COLO668 (cell line): ENCODE measurements at regions not wholly inside any gene's neighbourhood (a gene's known extent, or its start where the extent isn't known, plus 50 kb on each side); places are given as distances from the start of the nearest gene placed in this dataset.

Experiments used
- DNase-seq: peaks from one replicate; lab custom pipeline; 2025; ENCODE audit not compliant: unreplicated experiment; lab: John Stamatoyannopoulos, UW

DNA sequence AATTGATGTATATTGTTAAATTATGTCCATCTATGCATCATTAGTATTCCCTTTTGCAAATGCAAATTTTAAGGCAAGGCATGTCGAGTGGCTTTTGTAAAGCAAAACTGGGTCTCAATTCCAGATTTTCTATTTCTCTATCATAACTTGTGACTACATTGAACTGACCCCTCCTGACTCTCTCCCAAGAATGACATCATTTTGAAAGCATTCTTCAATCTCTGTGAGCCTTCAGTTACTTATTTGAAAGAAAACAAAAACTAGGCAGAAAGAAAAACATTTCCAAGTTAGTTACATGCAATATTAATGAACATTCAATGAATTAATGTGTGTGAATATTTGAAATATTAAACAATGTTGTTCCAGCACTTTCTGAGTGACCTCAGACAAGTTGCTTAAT is 314.3 kb upstream of the CLNK start:
- no peak for DNase-seq

DNA sequence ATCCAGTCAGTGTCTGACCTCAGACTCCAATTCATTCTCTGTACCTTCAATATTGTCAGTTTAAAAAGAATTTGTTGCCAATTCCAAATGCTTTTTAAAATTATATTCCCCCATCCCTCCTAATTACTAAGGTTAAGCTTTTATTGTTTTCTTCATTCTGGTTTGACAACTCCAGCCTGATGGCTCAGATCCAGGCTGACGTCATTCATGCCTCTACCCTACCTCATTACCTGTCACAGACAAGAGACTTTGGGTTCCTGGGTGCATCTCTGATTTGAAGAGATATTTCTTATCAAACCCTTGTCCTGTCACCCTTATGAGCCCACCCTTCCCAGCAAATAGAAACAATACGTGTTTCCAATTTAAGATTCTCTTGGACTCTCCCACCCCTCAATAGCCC is 300.2 kb upstream of the CLNK start:
- DNase-seq, result no peak

DNA sequence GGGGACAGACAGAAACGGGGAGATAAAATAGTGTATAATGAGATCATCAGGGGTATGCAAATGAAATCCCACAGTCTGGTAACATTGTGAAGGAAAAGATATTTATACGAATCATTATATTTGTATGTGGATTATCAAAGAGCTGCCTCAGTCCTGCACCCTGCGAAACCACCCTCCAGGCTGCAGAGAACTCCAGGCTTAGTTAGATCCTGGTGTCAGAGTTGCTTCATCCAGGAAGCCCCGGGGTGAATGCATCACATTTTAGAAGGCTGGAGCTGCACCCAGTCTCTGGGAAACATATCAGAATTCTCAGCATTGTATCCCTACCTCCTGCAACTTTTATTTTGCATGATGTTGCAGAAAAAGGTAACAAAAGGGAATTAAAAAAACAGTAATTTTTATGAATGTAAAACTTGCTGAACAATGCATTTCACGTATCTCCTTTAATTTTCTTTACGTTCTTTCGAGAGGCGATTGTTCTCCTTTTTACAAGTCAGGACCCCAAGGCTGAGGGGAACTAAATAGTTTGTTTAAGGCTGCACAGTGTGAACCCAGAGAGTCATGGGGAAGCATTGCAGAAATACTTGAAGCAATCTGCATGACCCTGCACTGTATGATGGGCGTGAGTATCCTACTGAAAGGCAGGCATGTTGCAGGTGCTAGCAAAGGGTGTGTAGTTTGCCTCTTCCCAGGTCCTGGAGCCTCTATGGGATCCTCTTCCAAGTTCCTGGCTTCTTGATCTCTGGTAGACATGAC is 299.5 kb upstream of the CLNK start:
- DNase-seq, result no peak

DNA sequence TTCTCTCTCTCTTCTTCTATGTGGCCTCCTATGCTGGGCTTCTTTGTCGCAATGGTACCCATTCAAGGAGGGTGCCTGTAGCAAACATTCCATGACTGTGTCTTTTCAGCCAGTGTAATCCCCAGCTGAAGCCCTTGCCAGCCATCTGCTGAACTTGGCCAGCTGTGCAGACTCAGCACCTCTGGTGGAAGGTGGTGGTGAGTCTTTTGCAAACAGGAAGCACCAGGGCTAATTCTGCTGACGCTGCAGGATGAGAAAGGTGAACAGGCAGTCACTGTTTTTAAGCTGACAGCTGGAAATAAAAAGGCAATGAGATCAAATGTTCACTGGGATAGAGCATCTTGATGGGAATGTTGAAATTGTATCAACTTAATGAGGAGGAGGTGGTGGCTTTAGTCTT is 298.7 kb upstream of the CLNK start:
- DNase-seq, result peak; percentile 37

DNA sequence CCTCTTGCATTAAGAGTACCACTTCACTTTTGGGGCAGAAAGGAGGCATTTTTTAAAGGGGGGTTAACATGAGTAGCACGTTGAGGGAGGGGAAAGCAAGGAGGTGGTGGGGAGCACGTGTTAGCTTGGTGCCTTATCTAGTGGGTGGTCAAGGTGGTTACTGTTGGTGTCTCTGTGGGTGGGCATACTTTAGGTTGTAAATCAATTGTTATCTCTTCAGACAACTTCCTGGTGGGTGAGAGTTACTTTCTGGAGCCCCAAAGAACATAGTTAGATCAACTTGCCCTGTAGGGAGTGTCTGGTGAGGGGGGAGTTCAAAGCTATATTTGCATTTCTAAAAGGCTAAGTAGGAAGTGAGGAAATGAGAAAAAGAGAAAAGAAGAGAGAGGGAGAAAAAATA is 297.7 kb upstream of the CLNK start:
- no peak for DNase-seq

DNA sequence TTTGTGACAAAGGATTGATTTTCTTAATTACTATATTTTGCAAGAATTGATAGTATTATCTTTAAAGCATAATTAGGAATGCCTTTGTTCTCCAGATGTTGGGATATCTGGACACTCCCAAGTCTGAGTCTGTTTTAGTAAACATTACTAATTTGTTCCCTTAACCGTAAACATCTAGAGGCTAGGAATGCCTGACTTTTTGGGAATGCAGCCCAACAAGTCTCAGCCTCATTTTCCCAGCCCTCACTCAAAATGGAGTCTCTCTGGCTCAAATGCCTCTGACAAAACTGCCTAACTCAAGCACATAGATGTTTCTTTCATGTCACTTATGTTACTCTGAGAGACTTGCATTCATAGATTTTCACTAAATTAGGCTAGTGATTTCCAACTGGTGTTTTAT is 297.0 kb upstream of the CLNK start:
- no peak for DNase-seq

DNA sequence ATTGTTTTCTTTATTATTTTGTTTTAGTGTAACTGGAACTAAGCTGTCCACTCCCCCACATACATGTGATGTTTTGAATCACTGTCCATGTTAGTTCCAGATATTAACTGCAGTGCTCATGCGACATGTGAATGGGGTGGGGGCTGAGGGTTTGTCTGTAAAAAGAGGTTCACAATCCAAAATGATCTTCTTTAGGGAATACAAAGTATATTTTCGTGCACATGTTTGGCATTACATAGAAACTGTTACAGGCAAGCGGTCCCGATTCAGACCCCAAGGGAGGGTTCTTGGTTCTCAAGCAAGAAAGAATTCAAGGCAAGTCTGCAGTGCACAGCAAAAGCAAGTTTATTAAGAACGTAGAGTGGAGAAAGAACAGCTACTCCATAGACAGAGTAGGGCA is 296.5 kb upstream of the CLNK start:
- DNase-seq, result no peak

DNA sequence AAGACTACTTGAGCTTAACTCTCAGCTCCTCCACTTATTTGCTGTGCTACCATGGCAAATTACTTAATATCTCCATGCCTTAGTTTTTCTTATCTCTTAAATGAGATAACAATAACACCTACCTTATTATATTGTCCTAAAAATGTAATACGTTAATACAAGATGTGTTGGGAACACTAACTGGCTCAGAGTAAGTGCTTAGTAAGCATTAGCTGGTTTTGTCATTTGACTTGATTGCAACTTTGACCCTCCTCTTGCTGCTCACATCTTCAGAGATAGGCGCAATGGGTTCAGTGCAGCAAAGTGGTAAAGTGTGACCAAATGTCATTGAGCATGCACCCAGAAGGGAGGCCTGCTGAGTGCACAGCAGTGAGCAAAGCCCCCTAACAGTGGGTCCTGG is 294.5 kb upstream of the CLNK start:
- no peak for DNase-seq

DNA sequence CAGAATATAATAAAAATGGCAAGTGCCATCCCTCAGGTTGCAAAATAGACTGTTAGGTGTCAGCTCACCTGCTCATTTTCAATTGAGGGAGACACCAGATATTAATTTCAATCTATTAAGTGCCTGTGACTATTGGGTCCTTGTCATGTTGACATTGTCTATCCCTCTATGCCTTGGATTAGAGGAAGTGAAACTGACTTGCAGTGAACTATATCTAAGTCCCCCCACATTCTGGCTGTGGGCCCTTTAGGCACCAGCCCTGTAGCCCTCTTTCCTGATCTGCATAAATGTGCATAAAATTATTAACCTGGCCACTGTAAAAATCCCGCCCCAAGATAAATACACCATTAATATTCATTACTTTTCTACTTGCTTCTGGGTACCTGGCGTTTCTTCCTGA is 293.0 kb upstream of the CLNK start:
- DNase-seq, result no peak

DNA sequence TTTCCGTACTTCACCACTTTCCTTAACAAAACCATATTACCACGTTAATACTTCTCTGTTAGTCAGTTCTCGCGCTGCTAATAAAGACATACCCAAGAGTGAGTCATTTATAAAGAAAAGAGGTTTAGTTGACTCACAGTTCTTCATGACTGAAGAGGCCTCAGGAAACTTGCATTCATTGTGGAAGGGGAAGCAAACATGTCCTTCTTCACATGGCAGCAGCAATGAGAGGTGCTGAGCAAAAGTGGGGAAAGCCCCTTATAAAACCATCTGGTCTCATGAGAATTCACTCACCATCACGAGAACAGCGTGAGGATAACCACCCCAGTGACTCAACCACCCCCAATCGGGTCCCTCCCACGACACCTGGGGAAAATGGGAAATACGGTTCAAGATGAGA is 289.8 kb upstream of the CLNK start:
- DNase-seq, result no peak

DNA sequence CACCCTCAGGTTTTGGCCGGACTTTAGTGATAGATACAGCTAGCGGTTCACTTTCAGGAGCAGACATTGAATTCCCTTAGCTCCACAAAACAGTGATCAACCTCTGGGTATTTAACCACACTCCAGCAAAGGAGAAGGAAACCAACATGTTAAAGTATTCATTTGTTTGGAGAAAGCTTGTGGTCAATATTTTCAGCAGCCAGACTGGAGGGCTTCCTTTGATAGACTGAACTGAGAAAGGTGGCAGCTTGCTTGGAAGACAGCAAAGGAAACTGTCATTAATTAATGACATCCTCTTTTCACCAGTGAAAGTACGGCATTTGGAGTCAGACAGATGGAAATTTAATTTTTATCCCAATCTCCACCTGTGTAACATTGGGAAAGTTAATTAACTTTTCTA is 289.1 kb upstream of the CLNK start:
- no peak for DNase-seq

DNA sequence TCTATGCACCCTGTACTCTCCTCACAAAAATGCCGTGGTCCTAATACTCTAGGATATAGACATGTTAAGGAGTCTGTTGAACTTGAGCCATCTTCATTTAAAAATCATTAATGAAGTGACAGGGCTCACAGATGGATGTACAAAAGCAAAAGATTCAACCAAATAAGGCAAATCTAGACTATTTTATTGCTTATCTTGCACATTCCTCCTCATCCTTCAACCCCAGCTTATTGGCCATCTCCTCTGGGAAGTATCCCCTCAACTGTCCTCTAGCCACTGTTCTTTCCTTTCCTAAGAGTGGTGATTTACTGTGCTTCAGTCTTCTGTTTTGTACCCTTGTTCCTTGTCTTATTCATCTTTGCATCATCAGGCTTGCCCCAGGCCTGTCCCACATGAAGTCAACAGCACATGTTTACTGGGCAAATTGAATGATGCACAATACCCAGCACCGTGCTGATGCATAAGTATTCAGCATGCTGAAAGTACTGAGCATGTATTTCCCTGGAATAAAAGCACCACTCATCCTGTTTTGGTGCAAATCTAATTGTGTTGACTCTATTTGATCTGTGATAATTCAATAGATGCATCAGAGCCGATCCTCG is 287.3 kb upstream of the CLNK start:
- no peak for DNase-seq

DNA sequence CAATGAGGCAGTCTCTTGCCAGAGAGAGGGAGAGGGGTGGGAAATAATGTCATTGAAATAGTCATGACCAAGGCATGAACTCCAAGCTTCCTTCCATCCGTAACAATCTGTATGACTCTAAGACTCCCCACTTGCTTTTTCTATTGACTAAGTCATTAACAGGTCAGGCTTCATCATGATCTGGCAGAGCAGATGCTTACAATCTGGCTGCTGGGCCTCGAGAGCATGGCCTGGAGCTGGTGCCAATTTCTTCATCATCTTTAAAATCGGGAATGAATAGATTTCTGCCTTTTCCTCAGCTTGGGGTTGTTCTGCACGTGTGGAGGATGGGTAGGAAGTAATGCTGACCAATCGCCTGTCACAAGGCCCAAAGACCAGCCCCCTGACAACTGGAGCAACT is 280.6 kb upstream of the CLNK start:
- no peak for DNase-seq

DNA sequence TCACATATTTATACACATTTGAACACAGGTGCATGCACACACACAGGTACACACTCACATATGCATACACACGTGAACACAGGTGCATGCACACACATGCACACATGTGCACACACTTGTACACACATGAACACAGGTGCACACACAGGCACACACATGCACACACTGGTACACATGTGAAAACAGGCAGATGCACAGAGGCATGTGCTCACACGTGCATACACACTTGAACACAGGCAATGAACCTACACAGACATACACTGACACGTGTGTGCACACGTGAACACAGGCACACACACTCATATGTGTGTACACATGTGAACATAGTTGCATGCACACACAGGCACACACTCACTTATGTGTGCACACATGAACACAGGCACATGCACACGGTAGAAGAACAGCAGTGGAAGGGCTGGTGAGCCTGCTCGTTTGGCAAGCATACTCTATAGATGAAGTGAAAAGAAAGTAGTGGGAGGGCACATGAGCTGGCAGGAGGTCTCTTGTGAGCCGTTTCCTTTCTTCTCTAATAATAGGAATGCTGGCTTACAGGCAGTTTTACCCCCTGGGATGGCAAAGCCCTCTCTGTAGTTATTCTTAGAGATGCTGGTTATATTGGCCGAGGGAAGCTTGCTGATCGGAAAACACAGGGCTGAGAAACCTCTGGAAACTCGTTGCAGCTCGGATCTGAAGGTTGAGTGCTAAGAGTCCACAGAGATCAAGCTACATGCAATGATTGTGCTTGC is 279.6 kb upstream of the CLNK start:
- DNase-seq, result no peak

DNA sequence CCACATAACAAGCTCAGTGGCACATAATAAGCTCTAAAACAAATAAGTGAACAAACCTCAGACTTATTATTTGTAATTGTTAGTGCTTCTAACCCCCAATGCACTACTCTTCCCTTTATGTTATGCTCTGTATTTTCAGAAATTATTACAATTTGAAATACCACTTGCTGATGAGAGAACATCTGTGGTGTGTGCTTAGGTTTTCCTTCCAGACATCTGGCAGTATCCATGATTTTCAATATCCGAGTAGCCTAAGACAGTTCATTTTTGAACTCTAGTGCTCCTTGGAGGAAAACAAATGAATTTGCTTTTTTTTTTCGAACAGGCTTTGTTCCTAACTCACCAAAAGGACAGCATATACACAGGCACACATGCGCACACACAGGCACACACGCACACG is 278.7 kb upstream of the CLNK start:
- no peak for DNase-seq

DNA sequence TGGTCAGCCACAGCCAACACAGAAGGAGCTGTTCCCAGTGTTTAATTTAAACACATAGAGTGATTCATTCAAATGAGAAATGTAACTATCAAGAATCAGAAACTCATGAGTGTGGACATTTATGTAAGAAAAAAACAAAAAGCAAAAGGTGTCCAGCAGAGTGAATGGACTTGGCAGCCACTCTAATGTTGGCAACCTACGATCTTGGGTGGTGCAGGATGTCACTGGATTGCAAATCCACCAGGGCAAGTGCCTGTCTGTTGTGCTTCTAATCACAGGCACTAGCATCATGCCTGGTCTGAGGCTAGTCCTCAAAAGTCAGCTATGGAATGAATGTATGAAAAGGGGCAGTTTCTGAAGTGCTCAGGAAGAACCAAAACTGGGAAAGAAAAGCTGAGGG is 277.7 kb upstream of the CLNK start:
- DNase-seq, result no peak

DNA sequence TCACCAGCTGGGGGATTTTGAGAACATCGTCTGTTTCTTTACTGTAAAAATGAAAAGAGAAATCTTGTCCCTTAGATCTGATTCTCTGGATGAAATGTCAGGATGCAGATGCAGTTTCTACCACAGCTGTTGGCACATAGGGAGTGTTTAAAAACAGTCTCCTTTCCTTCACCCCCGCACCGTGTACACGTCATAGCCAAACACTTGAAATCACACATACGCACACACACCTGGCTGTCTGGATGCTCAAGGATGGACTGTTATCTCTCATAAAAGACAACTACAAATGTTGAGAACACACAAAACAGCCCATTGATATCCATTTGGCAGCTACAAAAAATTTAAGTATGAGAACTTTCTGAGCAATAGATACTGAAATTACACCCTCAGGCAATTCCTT is 275.8 kb upstream of the CLNK start:
- peak; percentile 69 for DNase-seq

DNA sequence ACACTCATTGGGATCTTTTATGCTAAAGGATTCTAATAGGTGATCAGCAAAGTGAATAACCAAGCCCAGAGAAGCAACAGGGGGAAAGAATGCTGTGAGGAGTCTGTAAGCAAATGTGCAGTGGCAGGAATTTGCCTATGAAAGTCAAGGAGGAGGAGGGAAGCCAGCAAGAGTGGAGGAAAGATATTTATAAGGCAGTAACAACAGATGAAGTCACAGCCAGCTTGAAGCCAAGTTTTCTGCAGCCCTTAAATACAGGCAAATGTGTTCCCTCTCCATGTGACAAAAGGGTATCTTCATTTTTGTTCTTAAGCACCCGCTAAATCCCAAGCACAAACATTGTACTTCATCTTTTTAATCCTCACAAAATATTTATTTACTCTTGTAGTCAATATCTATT is 275.0 kb upstream of the CLNK start:
- DNase-seq, result no peak

DNA sequence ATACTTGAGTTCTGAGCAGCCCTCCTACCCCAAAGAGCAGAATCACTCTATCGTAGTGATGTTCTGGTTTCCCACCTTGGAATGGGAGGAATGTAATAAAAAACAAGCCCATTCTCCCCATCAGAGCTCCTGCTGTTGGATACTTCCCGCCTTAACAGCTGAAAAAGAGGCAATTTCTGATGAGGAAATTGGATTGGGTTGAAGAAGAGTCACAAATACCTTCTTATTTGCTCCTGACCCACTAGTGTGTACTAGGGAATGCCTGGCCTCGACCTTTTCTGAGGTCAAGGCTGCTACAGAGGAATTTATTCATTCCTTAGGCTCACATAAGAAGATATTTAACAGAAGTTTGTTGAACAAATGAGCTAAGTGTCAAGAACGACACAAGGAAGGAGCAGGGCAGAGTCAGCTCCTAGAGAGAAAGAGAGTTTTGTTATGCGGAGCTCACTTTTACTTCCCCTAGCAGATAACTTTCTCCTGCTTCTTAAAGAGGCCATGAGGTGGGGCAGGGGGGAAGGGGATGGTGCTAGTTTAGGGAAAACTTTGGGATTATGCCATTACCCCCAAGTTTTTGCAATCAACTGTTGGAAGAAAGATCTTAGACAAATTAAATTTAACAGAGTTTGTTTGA is 273.8 kb upstream of the CLNK start:
- no peak for DNase-seq

DNA sequence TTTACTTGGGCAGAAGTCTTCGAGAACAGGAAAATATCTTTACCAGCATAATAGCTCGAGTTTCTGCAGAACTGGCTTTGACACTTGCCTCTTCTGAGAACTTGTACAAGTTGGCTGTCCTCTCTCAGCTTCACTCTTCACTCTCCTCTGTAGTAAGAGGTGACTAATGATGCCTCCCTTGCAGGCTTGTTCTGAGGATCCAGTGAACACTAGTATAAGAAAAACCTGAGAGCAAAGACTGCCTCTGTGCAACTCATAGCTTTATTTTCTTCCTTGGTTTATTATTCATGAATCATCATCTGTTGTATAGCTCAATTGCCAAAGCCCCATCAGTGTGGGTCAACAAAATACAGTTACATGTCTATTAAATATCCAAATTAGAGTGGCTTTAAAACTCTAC is 266.7 kb upstream of the CLNK start:
- no peak for DNase-seq

DNA sequence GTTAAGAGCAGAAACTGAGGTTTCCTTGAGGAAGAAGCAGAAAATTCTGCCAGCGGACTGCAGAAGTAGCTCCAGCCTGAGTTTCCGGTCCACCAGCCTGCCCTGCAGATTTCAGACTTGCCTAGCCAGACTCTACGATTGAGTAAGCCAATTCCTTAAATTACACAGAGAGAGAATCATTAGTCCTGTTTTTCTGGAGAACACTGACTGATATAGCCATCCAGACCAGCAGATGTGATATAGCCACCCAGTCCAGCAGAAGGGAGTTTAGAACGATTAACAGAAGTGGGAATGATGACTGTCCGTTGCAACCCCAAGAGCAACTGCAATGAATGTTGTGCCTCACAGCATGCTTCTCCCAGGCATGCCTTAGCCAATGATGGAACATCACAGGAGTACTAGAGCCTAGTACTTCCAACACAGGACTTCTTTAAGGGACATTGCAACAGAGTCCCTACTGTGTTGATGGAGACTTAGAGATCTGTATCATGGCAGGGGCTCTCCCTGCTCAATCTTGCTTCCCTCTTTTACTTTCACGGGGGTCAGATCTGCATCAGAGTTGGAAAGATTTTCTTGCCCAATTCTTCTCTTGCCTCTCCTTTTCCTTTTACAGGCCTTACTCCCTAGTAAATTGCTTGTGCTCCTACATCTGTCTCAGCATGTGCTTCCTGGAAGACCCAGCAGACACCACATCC is 264.6 kb upstream of the CLNK start:
- no peak for DNase-seq
